GM19467 (cell line): ENCODE measurements at regions not wholly inside any gene's neighbourhood (a gene's known extent, or its start where the extent isn't known, plus 50 kb on each side); places are given as distances from the start of the nearest gene placed in this dataset.
A peak's percentile ranks its signal among the peaks of the same experiment; 100 is the strongest.

ENCODE experiments used
- ATAC-seq: cut with Tn5 transposase; IDR thresholded peaks from one replicate; pipeline ENCODE4 v1.9.1; 2021; ENCODE audit warnings: mild to moderate bottlenecking, moderate library complexity; ENCODE audit not compliant: unreplicated experiment

- ATAC-seq: no peak
These were observed 138.0 kb upstream of the SMAD3 start for GRCh38 chr15:66927201-66928077.

- no peak for ATAC-seq
These were observed 137.3 kb upstream of the SMAD3 start for GRCh38 chr15:66928101-66928500.

DNA sequence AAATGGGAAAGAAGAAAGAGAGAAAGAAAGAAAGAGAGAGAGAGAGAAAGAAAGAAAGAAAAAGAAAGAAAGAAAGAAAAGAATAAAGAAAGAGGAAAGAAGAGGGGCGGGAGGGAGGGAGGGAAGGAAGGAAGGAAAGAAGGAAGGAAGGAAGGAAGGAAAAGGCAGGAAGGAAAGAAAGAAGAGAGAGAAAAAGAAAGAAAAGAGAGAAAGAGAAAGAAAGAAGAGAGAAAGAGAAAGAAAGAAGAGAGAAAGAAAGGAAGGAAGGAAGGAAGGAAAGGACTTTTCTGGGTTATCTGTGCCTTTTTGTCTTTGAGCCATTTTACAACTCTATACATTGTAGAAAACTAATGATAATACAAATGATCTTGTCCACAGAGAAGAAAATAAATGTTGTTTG, 136.6 kb upstream of the SMAD3 start:
- no peak for ATAC-seq

DNA sequence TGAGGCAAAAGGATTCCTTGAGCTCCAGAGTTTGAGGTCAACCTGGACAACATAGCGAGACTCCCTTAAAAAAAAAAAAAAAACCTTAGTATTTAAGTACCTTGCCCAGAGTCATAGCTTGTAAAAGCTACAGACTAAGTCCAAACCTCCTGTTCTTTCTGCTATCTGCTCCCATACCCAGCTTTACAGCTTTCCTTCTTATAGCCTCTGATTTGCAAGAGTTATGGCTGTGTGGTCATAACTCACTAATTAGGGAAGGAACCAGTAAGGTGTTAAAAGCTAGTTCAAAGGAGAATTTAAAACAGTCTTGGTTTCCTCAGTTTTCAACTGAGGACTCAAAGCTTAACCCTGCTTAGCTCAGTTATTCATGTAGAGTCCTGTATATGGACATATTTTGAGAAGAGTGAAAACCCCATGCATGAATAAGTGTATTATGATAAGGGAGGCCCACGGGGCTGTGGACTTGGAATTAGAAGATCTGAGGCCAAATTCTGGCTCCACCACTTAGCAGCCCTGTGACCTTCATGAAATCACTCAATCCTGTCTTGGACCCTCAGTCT, 135.5 kb upstream of the SMAD3 start:
- ATAC-seq: no peak

GRCh38 chr15:66931768-66932633, 133.4 kb upstream of the SMAD3 start:
- no peak for ATAC-seq

- ATAC-seq: no peak
These were observed 132.8 kb upstream of the SMAD3 start for GRCh38 chr15:66932634-66933024.

DNA sequence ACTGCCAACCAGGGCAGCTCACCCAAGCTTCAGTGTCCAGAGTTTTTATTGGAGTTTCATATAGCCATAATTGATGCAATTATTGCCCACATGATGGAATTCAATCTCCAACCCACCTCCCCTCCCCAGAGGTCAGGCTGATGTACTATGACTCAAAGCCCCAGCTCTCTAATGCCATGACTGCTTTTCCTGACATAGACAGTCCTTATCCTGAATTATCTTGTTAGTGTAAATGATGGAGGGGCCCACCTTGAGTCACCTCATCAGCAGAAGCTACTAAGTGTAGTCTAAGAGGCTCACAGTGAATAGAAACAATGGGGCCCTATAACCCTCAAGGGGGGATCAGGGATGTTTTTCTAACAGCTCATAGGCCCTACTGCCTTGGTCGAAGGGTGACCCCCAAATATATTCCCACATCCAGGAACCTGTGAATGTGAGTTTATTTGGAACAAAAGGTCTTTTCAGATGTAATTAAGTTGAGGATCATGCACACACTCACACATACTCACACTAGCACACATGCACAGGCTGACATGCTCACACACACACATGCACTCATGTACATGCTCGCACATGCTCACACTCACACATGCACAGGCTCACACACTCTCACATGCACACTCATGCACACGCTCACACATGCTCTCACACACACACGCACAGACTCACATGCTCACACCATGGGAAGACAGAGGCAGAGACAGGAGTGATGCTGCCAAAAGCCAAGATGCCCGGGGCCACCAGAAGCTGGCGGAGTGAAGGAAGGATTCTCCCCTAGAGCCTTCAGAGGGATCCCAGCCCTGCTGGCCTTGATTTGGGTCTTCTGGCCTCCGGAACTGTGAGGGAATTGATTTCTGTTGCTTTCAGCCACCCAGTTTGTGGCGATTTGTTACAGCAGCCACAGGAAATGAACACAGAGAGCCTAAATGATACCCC, 131.2 kb upstream of the SMAD3 start:
- ATAC-seq: no peak

- no peak for ATAC-seq
These were observed 130.4 kb upstream of the SMAD3 start for GRCh38 chr15:66934868-66935520.

GRCh38 chr15:66935688-66936087, 129.7 kb upstream of the SMAD3 start:
- ATAC-seq: no peak

DNA sequence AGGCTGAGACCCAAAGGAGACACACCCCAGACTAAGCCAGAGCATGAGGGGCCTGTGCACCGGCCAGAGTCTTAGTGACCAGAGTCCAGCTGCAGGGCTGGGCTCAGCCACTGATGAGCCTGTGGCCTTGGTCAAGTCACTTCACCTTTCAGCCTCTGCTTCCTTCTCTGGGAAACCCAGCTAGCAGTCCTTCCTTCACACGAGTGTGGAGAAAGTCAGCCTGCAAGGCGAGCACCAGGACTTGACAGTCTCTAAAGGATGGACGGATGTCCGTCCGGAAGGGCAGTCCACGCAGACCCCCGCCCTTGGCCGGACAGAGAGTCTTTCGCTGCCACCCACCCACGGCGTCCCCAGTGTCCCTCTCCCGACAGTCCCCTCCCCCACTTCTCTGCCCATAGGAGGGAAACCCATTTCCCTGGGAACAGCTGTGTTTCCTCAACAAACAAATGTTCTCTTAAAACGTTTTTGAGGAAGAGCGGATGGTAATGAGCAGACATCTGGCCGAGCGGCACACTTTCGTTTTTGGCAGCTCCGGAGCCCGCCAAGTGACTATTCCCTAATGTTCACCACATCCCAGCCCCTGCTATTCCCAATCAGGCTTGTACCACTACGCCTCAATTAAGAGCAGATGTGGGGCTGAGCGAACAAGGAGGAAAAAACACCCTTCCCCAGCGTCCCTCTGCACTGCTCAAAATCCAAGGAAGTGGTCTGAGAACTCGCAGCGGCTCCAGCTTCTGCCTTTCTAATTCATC, 129.1 kb upstream of the SMAD3 start:
- no peak for ATAC-seq

DNA sequence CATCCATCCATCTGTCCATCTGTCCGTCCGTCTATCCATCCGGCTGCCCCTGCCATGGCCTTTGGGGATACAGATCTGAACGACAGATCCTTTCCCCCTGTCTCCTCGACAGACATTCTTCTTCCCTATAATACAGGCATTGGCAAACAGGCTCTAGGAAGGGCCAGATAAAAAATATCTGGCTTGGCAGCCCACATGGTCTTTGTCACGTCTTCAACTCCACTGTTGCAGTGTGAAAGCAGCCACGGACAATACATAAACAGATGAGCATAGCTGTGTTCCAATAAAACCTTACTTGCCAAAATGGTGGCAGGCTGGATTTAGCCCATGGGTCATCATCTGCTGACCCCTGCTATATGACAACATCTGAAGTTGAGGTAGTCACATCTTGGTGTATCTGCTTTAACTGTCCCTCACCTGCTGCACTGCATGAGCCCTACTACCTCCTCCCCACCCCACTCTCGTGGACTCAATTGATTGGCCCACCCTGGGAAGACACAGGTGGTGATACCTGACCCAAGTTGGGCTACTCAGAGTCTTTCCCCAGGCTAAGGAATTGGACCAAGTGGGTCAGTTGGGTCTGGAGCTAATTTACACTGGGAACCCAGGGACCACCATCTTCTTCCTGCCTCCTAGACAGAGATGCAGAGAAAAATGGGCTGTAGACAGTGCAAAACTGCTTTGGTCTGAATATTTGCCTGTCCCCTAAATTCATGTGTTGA, 128.4 kb upstream of the SMAD3 start:
- no peak for ATAC-seq

DNA sequence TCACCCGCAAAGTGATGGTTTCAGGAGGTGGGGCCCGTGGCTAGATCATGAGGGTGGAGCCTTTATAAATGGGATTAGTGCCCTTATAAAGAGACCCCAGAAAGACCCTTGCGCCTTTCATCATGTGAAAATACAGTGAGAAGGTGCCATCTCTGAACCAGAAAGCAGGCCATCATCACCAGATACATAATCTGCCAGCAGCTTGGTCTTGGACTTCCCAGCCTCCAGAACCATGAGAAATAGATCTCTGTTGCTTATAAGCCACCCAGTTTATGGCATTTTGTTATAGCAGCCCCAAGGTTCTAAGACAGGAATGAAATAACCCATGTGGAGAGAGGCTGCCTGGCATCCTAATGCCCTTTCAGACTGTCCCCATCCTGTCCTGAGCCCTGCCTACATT, 127.8 kb upstream of the SMAD3 start:
- no peak for ATAC-seq

GRCh38 chr15:66938114-66938830, 127.1 kb upstream of the SMAD3 start:
- ATAC-seq: no peak

DNA sequence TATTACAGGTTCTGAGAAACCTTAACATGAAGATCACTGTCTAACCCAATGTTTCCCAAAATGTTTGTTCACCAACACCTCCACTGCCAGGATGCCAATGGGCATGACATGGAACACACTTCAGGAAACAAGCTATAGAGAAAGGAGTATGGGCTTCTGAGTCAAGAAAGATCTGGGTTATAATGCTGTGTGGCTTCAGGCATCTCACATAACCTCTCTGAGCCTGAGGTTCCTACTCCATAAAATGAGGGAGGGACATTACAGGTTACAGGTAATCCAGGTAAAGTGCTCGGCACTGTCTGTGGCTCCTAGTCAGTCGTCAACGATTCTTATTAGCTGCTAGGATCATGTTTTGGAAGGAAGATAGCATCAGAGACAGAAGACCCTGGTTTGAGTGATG, 126.4 kb upstream of the SMAD3 start:
- no peak for ATAC-seq

DNA sequence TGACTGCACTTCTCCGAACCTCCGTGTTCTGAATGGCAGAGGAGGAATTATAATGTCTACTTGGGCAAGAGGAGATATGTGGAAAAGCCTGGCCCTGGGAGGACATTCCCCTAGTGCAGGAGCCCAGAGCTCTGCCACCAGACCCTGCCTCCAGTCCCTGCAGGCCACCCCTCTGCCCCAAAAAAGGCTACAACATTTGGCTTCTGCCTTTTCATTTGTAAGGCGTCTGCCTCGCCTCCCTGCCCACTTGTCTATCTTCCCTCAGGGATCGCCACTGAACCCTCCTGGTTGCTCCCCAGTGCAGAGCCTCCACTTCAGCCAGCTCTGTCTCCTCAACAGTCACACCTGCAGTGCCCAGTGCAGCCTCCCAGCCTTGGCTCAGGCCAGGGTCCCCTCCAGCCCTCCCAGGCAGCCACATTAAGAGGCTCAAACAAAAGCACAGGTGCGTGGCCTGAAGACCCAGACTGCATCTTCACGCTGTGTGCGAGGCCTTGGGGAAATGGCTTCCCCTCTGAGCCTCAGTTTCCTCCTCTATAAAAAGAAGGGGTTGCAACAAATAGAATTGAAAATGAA, 125.9 kb upstream of the SMAD3 start:
- no peak for ATAC-seq

GRCh38 chr15:66940368-66940767, 125.0 kb upstream of the SMAD3 start:
- ATAC-seq: peak; percentile 52

- no peak for ATAC-seq
These were observed 124.2 kb upstream of the SMAD3 start for GRCh38 chr15:66941108-66941711.
